ENCODE measurements at regions not wholly inside any gene's neighbourhood (a gene's known extent, or its start where the extent isn't known, plus 50 kb on each side); places are given as distances from the start of the nearest gene placed in this dataset.

- no peak for TF ChIP-seq POLR2A (IDR thresholded peaks at IDR 0.05)
- no peak for TF ChIP-seq CTCF (IDR thresholded peaks at IDR 0.05)
- DNase-seq, result no peak
- 61 to 74% (median 65%) methylated on average over 2 of the region's 2 CpGs for WGBS, 4 donors
- H3K4me3 ChIP-seq, result no peak overlapping the region
- H3K27ac ChIP-seq, result no peak overlapping the region
- no peaks in the 10 kb centered on the region for H3K4me1 ChIP-seq (replicated peaks in 1 of 2)
- intact Hi-C loops (cut with DNase I), result no loop called here
- H3K27me3 ChIP-seq, result peaks cover under 1% of the 10 kb centered on the region
- no peaks in the 10 kb centered on the region for H3K36me3 ChIP-seq (replicated peaks in 1 of 2)
- no peaks in the 10 kb centered on the region for H3K9me3 ChIP-seq (replicated peaks in 1 of 3)
Measured at GRCh38 chr12:108021949-108022522, 107.1 kb upstream of the WSCD2 start.

- 58 to 65% (median 62%) methylated on average over 10 to 12 of the region's 12 CpGs for WGBS, 4 donors
- TF ChIP-seq POLR2A (IDR thresholded peaks at IDR 0.05) (no peak), CTCF (IDR thresholded peaks at IDR 0.05) (no peak)
- intact Hi-C loops (cut with DNase I), result no loop called here
Measured at GRCh38 chr12:108029051-108029835, 99.8 kb upstream of the WSCD2 start.

GRCh38 chr12:108033090-108033489 is 96.0 kb upstream of the WSCD2 start:
- Histone ChIP-seq H3K4me1 (replicated peaks in 1 of 2) (no peaks in the 10 kb centered on the region), H3K36me3 (replicated peaks in 1 of 2) (no peaks in the 10 kb centered on the region), H3K27ac (no peak overlapping the region), H3K9me3 (replicated peaks in 1 of 3) (no peaks in the 10 kb centered on the region), H3K4me3 (no peak overlapping the region), H3K27me3 (no peaks in the 10 kb centered on the region)
- no peak for TF ChIP-seq CTCF (IDR thresholded peaks at IDR 0.05)
- no peak for TF ChIP-seq POLR2A (IDR thresholded peaks at IDR 0.05)
- intact Hi-C loops (cut with DNase I), result no loop called here
- 67 to 76% (median 71%) methylated on average over 2 of the region's 2 CpGs for WGBS, 4 donors
- DNase-seq, result no peak

More at GRCh38 chr12:108029051-108029835, 99.8 kb upstream of the WSCD2 start:
- H3K27ac ChIP-seq, result no peak overlapping the region
- no peak overlapping the region for H3K4me3 ChIP-seq
- H3K9me3 ChIP-seq (replicated peaks in 1 of 3), result no peaks in the 10 kb centered on the region
- H3K27me3 ChIP-seq, result peaks cover 9% of the 10 kb centered on the region
- DNase-seq, result no peak
- no peaks in the 10 kb centered on the region for H3K36me3 ChIP-seq (replicated peaks in 1 of 2)
- H3K4me1 ChIP-seq (replicated peaks in 1 of 2), result no peaks in the 10 kb centered on the region

GRCh38 chr12:108035372-108035771 is 93.7 kb upstream of the WSCD2 start:
- WGBS, 4 donors, result 76 to 87% (median 86%) methylated on average over 1 of the region's 1 CpG
- no peaks in the 10 kb centered on the region for H3K36me3 ChIP-seq (replicated peaks in 1 of 2)
- no peak overlapping the region for H3K4me3 ChIP-seq
- DNase-seq, result no peak
- no peaks in the 10 kb centered on the region for H3K4me1 ChIP-seq (replicated peaks in 1 of 2)
- H3K27ac ChIP-seq, result no peak overlapping the region
- H3K9me3 ChIP-seq (replicated peaks in 1 of 3), result no peaks in the 10 kb centered on the region
- TF ChIP-seq CTCF (IDR thresholded peaks at IDR 0.05), result no peak
- TF ChIP-seq POLR2A (IDR thresholded peaks at IDR 0.05), result no peak
- H3K27me3 ChIP-seq, result no peaks in the 10 kb centered on the region
- intact Hi-C loops (cut with DNase I), result no loop called here

All from adrenal gland (tissue), 9 donors.